NCI-H2171 treated with DMSO at 0.1 percent for 48 hours (cell line): ENCODE measurements at regions not wholly inside any gene's neighbourhood (a gene's known extent, or its start where the extent isn't known, plus 50 kb on each side); places are given as distances from the start of the nearest gene placed in this dataset.
A peak's percentile ranks its signal among the peaks of the same experiment; 100 is the strongest.

Source experiments
- DNase-seq: peaks from one replicate; lab custom pipeline; 2025; lab: John Stamatoyannopoulos, UW

GRCh38 chr3:25000971-25001591 lies 427.0 kb upstream of the RARB start:
- DNase-seq: no peak

DNA sequence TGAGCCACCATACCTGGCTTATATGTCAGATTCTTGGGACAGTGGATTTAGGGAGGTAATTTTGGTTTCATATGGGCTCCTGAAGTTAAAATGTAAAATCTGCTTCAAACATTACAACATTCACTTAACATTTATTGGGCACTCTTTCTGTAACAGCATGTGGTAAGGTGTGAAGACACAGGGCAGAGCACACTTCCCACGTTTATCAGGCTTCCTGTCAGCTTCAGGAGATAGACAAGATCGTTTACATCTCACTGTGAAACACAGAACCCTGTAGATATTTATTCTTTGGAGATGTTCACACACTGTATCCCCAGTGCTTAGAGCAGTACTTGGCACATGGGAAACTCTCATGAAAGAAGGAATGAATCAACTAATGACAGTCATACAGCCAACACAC lies 426.0 kb upstream of the RARB start:
- DNase-seq: no peak

- no peak for DNase-seq
Observed at GRCh38 chr3:25007974-25008658, 419.9 kb upstream of the RARB start.

DNA sequence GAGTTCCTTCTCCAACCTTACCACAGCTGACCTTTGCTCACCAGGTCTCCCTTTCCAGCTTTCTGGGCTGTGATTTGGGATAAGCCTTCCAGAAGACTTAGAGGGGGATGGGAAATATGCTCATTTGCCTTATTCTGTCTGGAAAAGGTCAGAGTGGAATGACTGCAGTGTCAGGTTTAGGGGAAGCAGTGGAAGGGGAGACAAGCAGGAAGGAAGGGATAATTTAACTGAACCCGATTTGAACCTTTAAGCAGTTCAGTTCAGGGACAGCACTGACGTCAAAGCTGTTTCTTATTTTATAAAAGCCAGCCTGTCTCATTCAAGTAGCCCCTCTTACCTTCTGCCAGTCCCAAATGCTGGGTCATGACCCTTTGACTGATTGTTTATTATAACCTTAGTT lies 418.4 kb upstream of the RARB start:
- DNase-seq: no peak

GRCh38 chr3:25015599-25015998 lies 412.5 kb upstream of the RARB start:
- DNase-seq: no peak

DNA sequence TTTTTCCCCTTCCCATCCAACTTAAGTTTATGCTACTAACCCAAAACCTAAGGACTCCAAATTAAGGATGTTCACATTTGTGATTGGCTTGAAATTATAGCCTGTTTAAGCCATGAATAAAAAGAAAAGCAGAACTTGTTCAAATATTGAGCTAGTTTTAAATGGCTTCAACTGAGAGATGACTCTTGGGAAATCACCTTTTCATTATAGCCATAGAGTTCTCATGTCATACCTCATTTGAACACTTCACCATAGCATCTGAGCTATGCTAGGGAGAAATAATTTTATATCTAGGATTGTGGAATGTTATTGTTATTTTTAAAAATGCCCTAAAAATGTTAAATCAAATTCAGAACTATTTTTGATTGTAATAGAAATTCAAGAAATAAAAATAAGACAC lies 409.2 kb upstream of the RARB start:
- no peak for DNase-seq

GRCh38 chr3:25019506-25019905 lies 408.6 kb upstream of the RARB start:
- no peak for DNase-seq

GRCh38 chr3:25021816-25022215 lies 406.2 kb upstream of the RARB start:
- DNase-seq: no peak

DNA sequence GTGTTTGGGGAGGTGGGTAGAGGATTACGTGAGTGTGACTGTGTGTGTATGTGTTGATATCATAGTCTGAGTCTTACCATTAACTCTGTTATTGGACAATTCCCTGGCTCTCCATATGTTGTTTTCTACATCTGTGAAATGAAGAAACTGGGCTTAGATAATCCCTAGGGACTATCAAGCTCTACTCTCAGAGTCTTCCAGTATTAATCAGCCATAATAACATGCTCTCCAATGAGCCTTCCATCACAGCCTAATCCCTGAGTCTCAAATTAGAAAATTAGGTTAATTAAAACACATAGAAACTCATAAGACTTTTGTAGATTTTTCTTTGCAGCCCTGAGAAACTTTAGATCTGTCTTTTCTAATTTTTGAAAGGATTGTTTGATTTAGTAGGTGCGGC lies 404.2 kb upstream of the RARB start:
- peak; percentile 60 for DNase-seq

DNA sequence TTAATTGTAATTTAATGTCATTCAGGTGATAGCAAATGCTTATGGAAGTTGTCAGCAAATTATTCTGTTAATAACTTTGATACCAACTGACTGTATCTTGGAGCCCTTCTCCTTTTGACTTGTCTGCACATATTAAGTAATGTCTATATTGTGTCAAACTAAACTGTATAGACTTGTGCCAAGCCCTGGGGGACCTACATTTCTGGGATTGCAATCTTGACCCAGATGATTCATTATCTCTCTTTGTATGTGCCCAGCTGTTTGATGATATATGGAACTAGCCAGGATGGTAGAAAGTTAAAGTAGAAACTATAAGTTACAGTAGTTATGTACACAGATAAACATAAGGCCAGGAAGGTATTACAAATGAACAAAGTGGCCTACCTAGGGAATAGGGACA lies 402.8 kb upstream of the RARB start:
- no peak for DNase-seq

GRCh38 chr3:25027650-25028049 lies 400.4 kb upstream of the RARB start:
- no peak for DNase-seq

GRCh38 chr3:25029820-25030219 lies 398.2 kb upstream of the RARB start:
- DNase-seq: no peak

DNA sequence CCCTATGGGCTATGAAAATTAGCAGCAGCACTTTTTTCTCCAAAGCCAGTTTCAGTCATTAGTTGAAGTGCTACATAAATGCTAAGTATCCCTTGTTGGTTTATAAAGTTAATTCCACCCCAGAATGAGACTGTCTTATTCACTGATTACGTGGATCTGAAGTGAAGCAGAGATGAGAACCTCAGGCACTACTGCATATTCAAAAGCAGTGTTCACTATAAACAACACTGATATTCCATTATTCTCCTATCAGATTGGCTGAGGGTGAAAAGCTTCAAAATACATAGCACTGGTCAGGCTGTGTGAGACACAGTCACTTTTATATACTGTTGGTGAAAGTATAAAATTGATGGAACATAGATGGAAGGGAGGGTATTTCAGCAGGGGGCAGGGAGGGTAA lies 395.7 kb upstream of the RARB start:
- no peak for DNase-seq

- peak; percentile 53 for DNase-seq
Observed at GRCh38 chr3:25033407-25034029, 394.5 kb upstream of the RARB start.

- no peak for DNase-seq
Observed at GRCh38 chr3:25035526-25035925, 392.5 kb upstream of the RARB start.

GRCh38 chr3:25036633-25037032 lies 391.4 kb upstream of the RARB start:
- no peak for DNase-seq

- DNase-seq: no peak
Observed at GRCh38 chr3:25037049-25037547, 391.0 kb upstream of the RARB start.

DNA sequence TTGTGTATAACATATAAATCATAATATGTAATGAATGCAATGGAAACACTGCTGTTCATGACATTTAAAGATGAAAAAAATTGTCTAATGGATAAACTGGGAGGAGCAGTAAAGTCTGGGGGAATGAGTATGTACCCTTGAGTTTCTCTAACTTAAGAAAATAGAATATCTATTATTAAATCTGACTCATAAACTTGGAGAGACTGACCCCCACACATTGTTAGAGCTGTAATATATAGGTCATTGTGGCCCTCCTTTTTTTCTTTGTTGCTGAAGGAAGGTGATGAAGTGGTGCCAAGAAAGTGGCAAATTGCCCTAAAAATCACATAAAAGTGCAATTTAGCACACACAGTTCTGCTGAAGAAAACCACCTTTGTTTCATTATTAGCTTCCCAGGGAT lies 389.8 kb upstream of the RARB start:
- DNase-seq: no peak

GRCh38 chr3:25038922-25039321 lies 389.1 kb upstream of the RARB start:
- peak; percentile 73 for DNase-seq

DNA sequence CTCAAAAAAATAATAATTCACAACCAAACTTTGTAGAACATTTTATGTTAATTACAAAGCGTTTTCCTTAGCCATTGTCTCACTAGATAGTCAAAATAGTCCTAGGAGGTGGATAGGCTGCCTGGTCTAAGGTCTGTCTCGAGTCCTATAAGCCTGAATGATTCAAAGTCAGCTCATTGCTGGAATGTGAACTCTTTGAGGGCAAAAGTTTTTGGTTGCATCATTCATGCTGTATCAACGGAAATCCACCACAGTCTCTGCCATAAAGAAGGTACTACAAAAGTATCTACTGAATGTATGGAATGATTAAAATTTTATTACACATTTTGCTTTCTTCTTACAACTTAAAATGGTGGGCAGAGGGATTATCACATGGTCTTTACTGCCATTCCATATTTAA lies 387.3 kb upstream of the RARB start:
- no peak for DNase-seq

- DNase-seq: no peak
Observed at GRCh38 chr3:25041871-25042584, 386.0 kb upstream of the RARB start.

DNA sequence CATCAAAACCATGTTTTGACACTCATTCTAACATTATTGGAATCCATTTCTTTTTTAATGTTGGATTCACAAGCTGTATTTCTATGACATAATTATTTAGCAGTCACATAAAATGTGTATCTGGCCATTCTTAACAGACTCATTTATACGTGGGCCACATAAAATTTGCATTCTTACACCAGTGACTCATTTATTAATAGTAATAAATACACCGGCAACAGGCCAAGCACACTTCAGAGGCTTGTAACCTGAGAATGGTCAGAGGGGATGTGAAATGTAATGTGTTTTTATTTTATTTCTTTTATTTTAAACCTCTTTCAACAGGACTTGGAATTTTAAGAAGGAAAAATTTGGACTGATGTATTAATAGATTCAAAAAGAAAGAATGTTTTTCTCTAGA lies 384.9 kb upstream of the RARB start:
- DNase-seq: no peak

DNA sequence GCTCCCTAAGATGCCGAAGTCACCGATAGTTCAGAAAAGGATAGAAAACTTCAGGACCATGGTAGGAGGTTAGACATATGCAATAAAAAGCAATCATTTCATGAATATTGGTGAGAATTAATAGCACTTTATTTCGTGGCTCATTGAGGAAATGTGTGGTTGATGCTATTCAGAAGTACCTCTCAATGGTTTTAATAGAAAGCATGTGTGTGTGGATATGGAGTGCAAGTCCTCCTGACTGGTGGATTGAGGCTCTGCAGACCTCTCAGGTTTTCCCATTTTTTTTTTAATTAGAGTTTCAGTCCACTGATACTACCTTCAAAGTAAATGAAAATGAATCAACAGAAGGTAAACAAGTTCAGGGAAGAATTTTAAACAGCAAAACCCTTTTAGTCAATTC lies 384.3 kb upstream of the RARB start:
- DNase-seq: no peak
